Lower leg skin (tissue), 4 donors: ENCODE measurements at regions not wholly inside any gene's neighbourhood (a gene's known extent, or its start where the extent isn't known, plus 50 kb on each side); places are given as distances from the start of the nearest gene placed in this dataset.

ENCODE experiments used
- DNase-seq, 2 donors: peaks; one replicate each; pipeline ENCODE4 v3.0.0-alpha.2; 2019; ENCODE audit warnings: low spot score in 2 of 2
- H3K4me3 ChIP-seq: fragments of 200-600 bp; sonication (generic); 2 replicates; pipeline ENCODE4 v1.5.1; 2017; ENCODE audit warnings: mild to moderate bottlenecking, low read depth; ENCODE audit not compliant: poor library complexity, severe bottlenecking
- CTCF ChIP-seq, 3 donors: fragments of 450-650 bp; IDR thresholded peaks; one replicate each; pipeline ENCODE4 v1.5.1; 2016; ENCODE audit warnings: antibody characterized with exemption in 3 of 3, mild to moderate bottlenecking in 3 of 3, moderate library complexity in 2 of 3
- POLR2A ChIP-seq, 2 donors: fragments of 450-650 bp; IDR thresholded peaks; one replicate each; pipeline ENCODE4 v1.6.1; 2016 to 2017; ENCODE audit warnings: antibody characterized with exemption in 2 of 2, mild to moderate bottlenecking in 1 of 2, moderate library complexity in 1 of 2
- WGBS, 2 donors: methylation state at CpG; one replicate each; pipeline ENCODE4 v1.1.5; 2018; 5-methylcytosine and 5-hydroxymethylcytosine counted together
- intact Hi-C: fragments of 100-400 bp; cut with DNase I; formaldehyde crosslinking; loops from one replicate; pipeline ENCODE4 v1.15.0; 2023; ENCODE audit warnings: low total_unique reads

- TF ChIP-seq CTCF (IDR thresholded peaks at IDR 0.05) = no peak
- TF ChIP-seq POLR2A (IDR thresholded peaks at IDR 0.05) = no peak
These were observed 71.4 kb upstream of the WSB1 start for GRCh38 chr17:27222515-27222914.

GRCh38 chr17:27224526-27225315 lies 69.2 kb upstream of the WSB1 start:
- H3K4me3 ChIP-seq = no peak overlapping the region
- no peak for TF ChIP-seq POLR2A (IDR thresholded peaks at IDR 0.05)
- no peak for TF ChIP-seq CTCF (IDR thresholded peaks at IDR 0.05)
- no peak for DNase-seq
- 80 to 86% methylated on average over 5 of the region's 5 CpGs for WGBS, 2 donors
- intact Hi-C loops = no loop called here

More at GRCh38 chr17:27222515-27222914, 71.4 kb upstream of the WSB1 start:
- intact Hi-C loops = no loop called here
- 65 to 78% methylated on average over 1 of the region's 1 CpG for WGBS, 2 donors
- no peak overlapping the region for H3K4me3 ChIP-seq
- no peak for DNase-seq

GRCh38 chr17:27226611-27227230 lies 67.2 kb upstream of the WSB1 start:
- H3K4me3 ChIP-seq = no peak overlapping the region
- 78% methylated on average over 4 of the region's 4 CpGs for WGBS, 2 donors
- TF ChIP-seq CTCF (IDR thresholded peaks at IDR 0.05) (no peak), POLR2A (IDR thresholded peaks at IDR 0.05) (no peak)
- no peak for DNase-seq
- intact Hi-C loops = no loop called here

- 86 to 89% methylated on average over 8 of the region's 8 CpGs for WGBS, 2 donors
- DNase-seq = no peak
- no peak overlapping the region for H3K4me3 ChIP-seq
- intact Hi-C loops = no loop called here
- TF ChIP-seq CTCF (IDR thresholded peaks at IDR 0.05) (no peak), POLR2A (IDR thresholded peaks at IDR 0.05) (no peak)
These were observed 62.9 kb upstream of the WSB1 start for GRCh38 chr17:27230996-27231395.

GRCh38 chr17:27232328-27232727 lies 61.6 kb upstream of the WSB1 start:
- 94 to 95% methylated on average over 5 of the region's 5 CpGs for WGBS, 2 donors
- intact Hi-C loops = no loop called here

More at GRCh38 chr17:27232328-27232727, 61.6 kb upstream of the WSB1 start:
- DNase-seq = no peak
- TF ChIP-seq POLR2A (IDR thresholded peaks at IDR 0.05) = no peak
- TF ChIP-seq CTCF (IDR thresholded peaks at IDR 0.05) = no peak
- no peak overlapping the region for H3K4me3 ChIP-seq
